A673 (cell line): ENCODE measurements at regions not wholly inside any gene's neighbourhood (a gene's known extent, or its start where the extent isn't known, plus 50 kb on each side); places are given as distances from the start of the nearest gene placed in this dataset.

Experiments
- CTCF ChIP-seq: fragments of 300-800, 200-600 bp; sonication (generic); conservative IDR thresholded peaks from 2 replicates; pipeline ENCODE4 v1.5.1; 2017; ENCODE audit warnings: low read depth, mild to moderate bottlenecking, antibody characterized with exemption, low read length, moderate library complexity, mixed read lengths
- EZH2 ChIP-seq: fragments of 200-600 bp; sonication (generic); IDR thresholded peaks from 2 replicates; pipeline ENCODE4 v1.6.1; 2017; ENCODE audit warnings: borderline replicate concordance, low read depth, mild to moderate bottlenecking, mixed read lengths, antibody characterized with exemption, low read length; ENCODE audit not compliant: poor library complexity, severe bottlenecking

- no peak for TF ChIP-seq EZH2
- TF ChIP-seq CTCF = no peak
These were observed 221.9 kb upstream of the KITLG start for GRCh38 chr12:88802096-88802706.
